Central memory CD4-positive, alpha-beta T cell (primary cell): ENCODE measurements at regions not wholly inside any gene's neighbourhood (a gene's known extent, or its start where the extent isn't known, plus 50 kb on each side); places are given as distances from the start of the nearest gene placed in this dataset.
A peak's percentile ranks its signal among the peaks of the same experiment; 100 is the strongest.
"Not testable (repeated sequence)": the region's sequence is repeated elsewhere in the genome, so short reads cannot be mapped to it uniquely, and the experiment has no call there.

ENCODE experiments used
- DNase-seq: peaks from one replicate; pipeline ENCODE4 v3.0.0; 2022

GRCh38 chr9:78172610-78173009 is 63.3 kb upstream of the CEP78 start:
- DNase-seq: not testable (repeated sequence)

GRCh38 chr9:78171651-78172050 is 64.2 kb upstream of the CEP78 start:
- no peak for DNase-seq

- no peak for DNase-seq
Measured at GRCh38 chr9:78169125-78169524, 66.8 kb upstream of the CEP78 start.

- no peak for DNase-seq
Measured at GRCh38 chr9:78167356-78167755, 68.5 kb upstream of the CEP78 start.

- DNase-seq: no peak
Measured at GRCh38 chr9:78163834-78164233, 72.0 kb upstream of the CEP78 start.

GRCh38 chr9:78158286-78158685 is 77.6 kb upstream of the CEP78 start:
- DNase-seq: no peak

GRCh38 chr9:78150983-78151356 is 84.9 kb upstream of the CEP78 start:
- DNase-seq: no peak

GRCh38 chr9:78150312-78150982 is 85.4 kb upstream of the CEP78 start:
- DNase-seq: no peak

- no peak for DNase-seq
Measured at GRCh38 chr9:78149702-78150291, 86.1 kb upstream of the CEP78 start.

- no peak for DNase-seq
Measured at GRCh38 chr9:78146241-78146640, 89.6 kb upstream of the CEP78 start.

- no peak for DNase-seq
Measured at GRCh38 chr9:78144663-78145377, 91.1 kb upstream of the CEP78 start.

- DNase-seq: no peak
Measured at GRCh38 chr9:78144008-78144381, 91.9 kb upstream of the CEP78 start.

- no peak for DNase-seq
Measured at GRCh38 chr9:78143281-78144007, 92.4 kb upstream of the CEP78 start.

GRCh38 chr9:78142264-78142663 is 93.6 kb upstream of the CEP78 start:
- DNase-seq: not testable (repeated sequence)

- no peak for DNase-seq
Measured at GRCh38 chr9:78133751-78134150, 102.1 kb upstream of the CEP78 start.

- peak; percentile 28 for DNase-seq
Measured at GRCh38 chr9:78132701-78133058, 101.1 kb upstream of the GNAQ start.

GRCh38 chr9:78131969-78132700 is 100.5 kb upstream of the GNAQ start:
- no peak for DNase-seq

GRCh38 chr9:78130853-78131252 is 99.2 kb upstream of the GNAQ start:
- no peak for DNase-seq

GRCh38 chr9:78130004-78130403 is 98.4 kb upstream of the GNAQ start:
- no peak for DNase-seq

- DNase-seq: no peak
Measured at GRCh38 chr9:78127279-78128225, 95.9 kb upstream of the GNAQ start.

GRCh38 chr9:78123808-78124207 is 92.2 kb upstream of the GNAQ start:
- DNase-seq: no peak

- no peak for DNase-seq
Measured at GRCh38 chr9:78122631-78123030, 91.0 kb upstream of the GNAQ start.
